ENCODE measurements at regions not wholly inside any gene's neighbourhood (a gene's known extent, or its start where the extent isn't known, plus 50 kb on each side); places are given as distances from the start of the nearest gene placed in this dataset.

DNA sequence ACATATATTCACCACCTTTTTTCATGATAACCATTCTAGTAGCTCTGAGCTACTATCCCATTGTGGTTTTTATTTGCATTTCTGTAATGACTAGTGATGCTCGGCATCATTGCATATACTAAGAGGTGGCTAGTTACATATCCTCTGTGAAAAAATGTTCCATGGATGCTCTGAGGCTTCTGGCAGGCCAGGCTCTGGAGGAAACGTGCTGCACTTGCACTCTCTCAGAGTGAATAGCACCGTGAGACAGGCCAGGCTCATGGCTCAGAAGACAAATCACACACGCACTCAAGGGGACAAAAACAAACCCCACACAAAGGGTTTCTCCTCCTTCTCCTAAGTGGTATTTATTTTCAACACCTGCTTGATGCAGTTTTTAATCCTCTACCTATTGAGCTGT is 1085.3 kb upstream of the CNTNAP5 start:
- POLR2A ChIA-PET, result no interaction called here
- H4K20me1 ChIP-seq (replicated peaks; ENCODE audit: control insufficient read depth, insufficient read depth, low read length), result no peaks in the 10 kb centered on the region
- CTCF ChIA-PET (ENCODE audit: low intra/inter-chr PET ratio), result no interaction called here
- WGBS (ENCODE audit: insufficient coverage, low coverage, missing lambda C conversion rate), result 0% methylated on average over 4 of the region's 4 CpGs
- no peaks in the 10 kb centered on the region for H3K9me1 ChIP-seq (ENCODE audit: control insufficient read depth, insufficient read depth, low read length)
- no peaks in the 10 kb centered on the region for H3K4me1 ChIP-seq (replicated peaks in 1 of 2; ENCODE audit: control insufficient read depth in 2 of 2, insufficient read depth in 2 of 2, low read length in 2 of 2)
- no peak overlapping the region for H3K27ac ChIP-seq (ENCODE audit: extremely low read depth, low read depth, low read length)
- H3K9ac ChIP-seq (ENCODE audit: insufficient read depth in 1 of 2, low read depth in 2 of 2, low read length in 2 of 2), result no peak overlapping the region
- H3K4me2 ChIP-seq (ENCODE audit: insufficient read depth, low read length), result no peak overlapping the region
- no TSS peak for BruUV-seq (replicated peaks)
- ATAC-seq (no peak), DNase-seq (ENCODE audit: extremely low read depth in 1 of 4, low spot score in 3 of 4) (no peak), FAIRE-seq (no peak)
- TF ChIP-seq ZFP1 (CRISPR knock-in tag; IDR thresholded peaks at IDR 0.05) (no peak), GATAD2B (IDR thresholded peaks at IDR 0.05; ENCODE audit: borderline replicate concordance) (no peak), GATAD2A (IDR thresholded peaks at IDR 0.05) (no peak), ARID3B (CRISPR knock-in tag; IDR thresholded peaks at IDR 0.05; ENCODE audit: borderline replicate concordance) (no peak), CBX5 (IDR thresholded peaks at IDR 0.05; ENCODE audit: borderline replicate concordance, low read depth) (no peak), CC2D1A (IDR thresholded peaks at IDR 0.05) (no peak), ZNF695 (CRISPR knock-in tag; IDR thresholded peaks at IDR 0.05) (no peak), ZNF239 (CRISPR knock-in tag; IDR thresholded peaks at IDR 0.05) (no peak)
- TF ChIP-seq, protein P1, sequence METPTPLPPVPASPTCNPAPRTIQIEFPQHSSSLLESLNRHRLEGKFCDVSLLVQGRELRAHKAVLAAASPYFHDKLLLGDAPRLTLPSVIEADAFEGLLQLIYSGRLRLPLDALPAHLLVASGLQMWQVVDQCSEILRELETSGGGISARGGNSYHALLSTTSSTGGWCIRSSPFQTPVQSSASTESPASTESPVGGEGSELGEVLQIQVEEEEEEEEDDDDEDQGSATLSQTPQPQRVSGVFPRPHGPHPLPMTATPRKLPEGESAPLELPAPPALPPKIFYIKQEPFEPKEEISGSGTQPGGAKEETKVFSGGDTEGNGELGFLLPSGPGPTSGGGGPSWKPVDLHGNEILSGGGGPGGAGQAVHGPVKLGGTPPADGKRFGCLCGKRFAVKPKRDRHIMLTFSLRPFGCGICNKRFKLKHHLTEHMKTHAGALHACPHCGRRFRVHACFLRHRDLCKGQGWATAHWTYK (CRISPR knock-in tag; IDR thresholded peaks at IDR 0.05), result no peak
- no peaks in the 10 kb centered on the region for H3K9me3 ChIP-seq (replicated peaks; ENCODE audit: control insufficient read depth, insufficient read depth, low read depth, low read length)
- intact Hi-C loops (cut with micrococcal nuclease), result no loop called here
- H3K4me3 ChIP-seq, result no peak overlapping the region
- H3K36me3 ChIP-seq (ENCODE audit: control insufficient read depth, insufficient read depth, low read length), result no peaks in the 10 kb centered on the region
- in situ Hi-C loops (cut with MboI), result no loop called here
- H3K27me3 ChIP-seq (ENCODE audit: control insufficient read depth in 2 of 2, insufficient read depth in 2 of 2, low read length in 2 of 2), result no peaks in the 10 kb centered on the region
- no peak overlapping the region for H2AFZ ChIP-seq (ENCODE audit: low read depth, low read length)
- H3K79me2 ChIP-seq (ENCODE audit: control insufficient read depth, insufficient read depth, low read length), result no peaks in the 10 kb centered on the region
